Right renal cortex interstitium (tissue), 3 donors: ENCODE measurements at regions not wholly inside any gene's neighbourhood (a gene's known extent, or its start where the extent isn't known, plus 50 kb on each side); places are given as distances from the start of the nearest gene placed in this dataset.
"Not testable (repeated sequence)": the region's sequence is repeated elsewhere in the genome, so short reads cannot be mapped to it uniquely, and the experiment has no call there.

Experiments used
- DNase-seq, 3 donors: peaks; one replicate each; pipeline ENCODE4 v3.0.0-alpha.2; 2013; ENCODE audit warnings: low read depth in 3 of 3, low spot score in 2 of 3

- no peak for DNase-seq
Measured at GRCh38 chr5:91635950-91636734, 253.0 kb upstream of the ARRDC3 start.

GRCh38 chr5:91632871-91633270 is 249.8 kb upstream of the ARRDC3 start:
- no peak for DNase-seq

GRCh38 chr5:91611746-91612145 is 228.6 kb upstream of the ARRDC3 start:
- no peak for DNase-seq

GRCh38 chr5:91607675-91608074 is 224.6 kb upstream of the ARRDC3 start:
- DNase-seq = no peak

- no peak for DNase-seq
Measured at GRCh38 chr5:91599863-91600262, 216.7 kb upstream of the ARRDC3 start.

GRCh38 chr5:91598216-91598615 is 215.1 kb upstream of the ARRDC3 start:
- no peak for DNase-seq

- DNase-seq = no peak
Measured at GRCh38 chr5:91595424-91595823, 212.3 kb upstream of the ARRDC3 start.

GRCh38 chr5:91591076-91591475 is 208.0 kb upstream of the ARRDC3 start:
- DNase-seq = no peak

GRCh38 chr5:91586232-91586631 is 203.1 kb upstream of the ARRDC3 start:
- no peak for DNase-seq

GRCh38 chr5:91584352-91584751 is 201.2 kb upstream of the ARRDC3 start:
- DNase-seq = no peak

- DNase-seq = not testable (repeated sequence)
Measured at GRCh38 chr5:91566012-91566411, 182.9 kb upstream of the ARRDC3 start.

- no peak for DNase-seq
Measured at GRCh38 chr5:91562922-91563321, 179.8 kb upstream of the ARRDC3 start.

- no peak for DNase-seq
Measured at GRCh38 chr5:91541696-91542095, 158.6 kb upstream of the ARRDC3 start.

- no peak for DNase-seq
Measured at GRCh38 chr5:91538179-91538578, 155.1 kb upstream of the ARRDC3 start.

GRCh38 chr5:91535499-91535898 is 152.4 kb upstream of the ARRDC3 start:
- no peak for DNase-seq

- DNase-seq = no peak
Measured at GRCh38 chr5:91534332-91534731, 151.2 kb upstream of the ARRDC3 start.

- no peak for DNase-seq
Measured at GRCh38 chr5:91532779-91533178, 149.7 kb upstream of the ARRDC3 start.

- no peak for DNase-seq
Measured at GRCh38 chr5:91532281-91532680, 149.2 kb upstream of the ARRDC3 start.

- DNase-seq = no peak
Measured at GRCh38 chr5:91528831-91529230, 145.7 kb upstream of the ARRDC3 start.

- DNase-seq = no peak
Measured at GRCh38 chr5:91521785-91522184, 138.7 kb upstream of the ARRDC3 start.

GRCh38 chr5:91521334-91521733 is 138.2 kb upstream of the ARRDC3 start:
- no peak for DNase-seq

GRCh38 chr5:91514400-91514799 is 131.3 kb upstream of the ARRDC3 start:
- DNase-seq = no peak

GRCh38 chr5:91503321-91503720 is 120.2 kb upstream of the ARRDC3 start:
- DNase-seq = no peak
